Thyroid gland (tissue), 4 donors: ENCODE measurements at regions not wholly inside any gene's neighbourhood (a gene's known extent, or its start where the extent isn't known, plus 50 kb on each side); places are given as distances from the start of the nearest gene placed in this dataset.

Experiments used
- CTCF ChIP-seq, 6 experiments: fragments of 200-600 bp in 3 of 6; fragments of 450-650 bp in 3 of 6; sonication (generic) in 3 of 6; IDR thresholded peaks; one replicate each; pipeline ENCODE4 v1.5.1; 2016 to 2019; ENCODE audit warnings: antibody characterized with exemption in 6 of 6, mild to moderate bottlenecking in 2 of 6, inconsistent platforms in 1 of 6, moderate library complexity in 1 of 6
- POLR2A ChIP-seq, 2 donors: fragments of 450-650 bp; IDR thresholded peaks; one replicate each; pipeline ENCODE4 v1.6.1; 2017; ENCODE audit warnings: antibody characterized with exemption in 2 of 2, mild to moderate bottlenecking in 2 of 2, moderate library complexity in 1 of 2

GRCh38 chr9:10869687-10870086 lies 256.9 kb upstream of the PTPRD start:
- TF ChIP-seq POLR2A (IDR thresholded peaks at IDR 0.05) (no peak), CTCF (IDR thresholded peaks at IDR 0.05) (no peak)
